CD14-positive monocyte (primary cell): ENCODE measurements at regions not wholly inside any gene's neighbourhood (a gene's known extent, or its start where the extent isn't known, plus 50 kb on each side); places are given as distances from the start of the nearest gene placed in this dataset.

Source experiments
- DNase-seq, 3 donors: peaks; one replicate each; pipeline ENCODE4 v3.0.0-alpha.2; 2011 to 2022
- H2AFZ ChIP-seq: 2 replicates; pipeline ENCODE4 v1.6.0; 2012; ENCODE audit warnings: mild to moderate bottlenecking, low read depth, low read length, inconsistent platforms; ENCODE audit not compliant: insufficient read depth, poor library complexity, severe bottlenecking
- H3K27ac ChIP-seq, 2 donors: 1 replicate in 1 of 2; 2 replicates in 1 of 2; pipeline ENCODE4 v1.5.1; 2012 to 2013; ENCODE audit warnings: low read length in 2 of 2, control low read depth in 1 of 2, inconsistent platforms in 1 of 2, low read depth in 1 of 2, mild to moderate bottlenecking in 1 of 2
- H3K27me3 ChIP-seq, 2 donors: one replicate each; pipeline versions ENCODE4 v1.6.0 to v1.6.1; 2011 to 2013; ENCODE audit warnings: low read length in 2 of 2; ENCODE audit not compliant: control insufficient read depth in 2 of 2, insufficient read depth in 2 of 2
- H3K36me3 ChIP-seq, 2 donors: replicated peaks in 1 of 2; 1 replicate in 1 of 2; 2 replicates in 1 of 2; pipeline versions ENCODE4 v1.5.1 to v1.6.1; 2012 to 2013; ENCODE audit warnings: low read length in 2 of 2, control low read depth in 1 of 2, inconsistent platforms in 1 of 2, mild to moderate bottlenecking in 1 of 2; ENCODE audit not compliant: insufficient read depth in 2 of 2, control insufficient read depth in 1 of 2
- H3K4me1 ChIP-seq, 2 donors: 1 replicate in 1 of 2; 2 replicates in 1 of 2; pipeline versions ENCODE4 v1.5.1 to v1.6.1; 2012 to 2013; ENCODE audit warnings: low read length in 2 of 2, control low read depth in 1 of 2, inconsistent platforms in 1 of 2, mild to moderate bottlenecking in 1 of 2, moderate library complexity in 1 of 2; ENCODE audit not compliant: insufficient read depth in 2 of 2, control insufficient read depth in 1 of 2
- H3K4me2 ChIP-seq: replicated peaks from 2 replicates; pipeline ENCODE3; 2012; ENCODE audit warnings: low read length, moderate library complexity, mild to moderate bottlenecking; ENCODE audit not compliant: poor library complexity, severe bottlenecking; ENCODE audit errors: extremely low read depth
- H3K4me3 ChIP-seq, 3 experiments: fragments of 200-600 bp in 1 of 3; sonication (generic) in 1 of 3; replicated peaks in 1 of 3; 1 replicate in 2 of 3; 2 replicates in 1 of 3; pipeline ENCODE4 v1.5.1; 2011 to 2013; ENCODE audit warnings: low read length in 3 of 3, mild to moderate bottlenecking in 3 of 3, control low read depth in 2 of 3, low read depth in 2 of 3, inconsistent platforms in 1 of 3, moderate library complexity in 1 of 3
- H3K79me2 ChIP-seq: 2 replicates; pipeline ENCODE4 v1.6.0; 2012; ENCODE audit warnings: mild to moderate bottlenecking, control low read depth, inconsistent platforms, low read length, moderate library complexity; ENCODE audit not compliant: insufficient read depth
- H3K9ac ChIP-seq: 2 replicates; pipeline ENCODE4 v1.6.0; 2017; ENCODE audit warnings: low read length, mild to moderate bottlenecking; ENCODE audit not compliant: insufficient read depth, poor library complexity, severe bottlenecking
- H3K9me3 ChIP-seq, 2 donors: replicated peaks in 1 of 2; 1 replicate in 1 of 2; 2 replicates in 1 of 2; pipeline versions ENCODE4 v1.5.1 to v1.6.1; 2012 to 2013; ENCODE audit warnings: low read length in 2 of 2, control low read depth in 1 of 2; ENCODE audit not compliant: control insufficient read depth in 1 of 2, insufficient read depth in 1 of 2
- H4K20me1 ChIP-seq: 2 replicates; pipeline ENCODE4 v1.6.0; 2012; ENCODE audit warnings: mild to moderate bottlenecking, low read length, control low read depth, moderate library complexity; ENCODE audit not compliant: insufficient read depth
- H3K27ac Mint-ChIP-seq, 7 donors: one replicate each; pipeline ENCODE4 v1.8.0; 2020; ENCODE audit warnings: mild to moderate bottlenecking in 7 of 7, mixed read lengths in 7 of 7, moderate library complexity in 6 of 7, inconsistent platforms in 2 of 7
- H3K27me3 Mint-ChIP-seq, 3 donors: one replicate each; pipeline ENCODE4 v1.8.0; 2021 to 2022; ENCODE audit warnings: low read depth in 3 of 3, mild to moderate bottlenecking in 3 of 3, mixed read lengths in 3 of 3, moderate library complexity in 3 of 3, inconsistent platforms in 1 of 3
- H3K36me3 Mint-ChIP-seq, 2 donors: one replicate each; pipeline ENCODE4 v1.8.0; 2020; ENCODE audit warnings: mixed read lengths in 2 of 2, inconsistent platforms in 1 of 2, mild to moderate bottlenecking in 1 of 2
- H3K4me1 Mint-ChIP-seq: one replicate; pipeline ENCODE4 v1.8.0; 2020; ENCODE audit warnings: mild to moderate bottlenecking, mixed read lengths
- H3K4me3 Mint-ChIP-seq, 2 donors: one replicate each; pipeline ENCODE4 v1.8.0; 2020; ENCODE audit warnings: mild to moderate bottlenecking in 2 of 2, mixed read lengths in 2 of 2, moderate library complexity in 1 of 2
- H3K9me3 Mint-ChIP-seq, 7 donors: one replicate each; pipeline ENCODE4 v1.8.0; 2020 to 2022; ENCODE audit warnings: mixed read lengths in 7 of 7, mild to moderate bottlenecking in 6 of 7, moderate library complexity in 6 of 7, inconsistent platforms in 2 of 7
- CTCF ChIP-seq: fragments of 200-600 bp; IDR thresholded peaks from one replicate; pipeline ENCODE4 v1.8.0; 2022; ENCODE audit warnings: antibody characterized with exemption, mild to moderate bottlenecking
- WGBS: methylation state at CpG from one replicate; pipeline ENCODE4 v1.1.5; 2013; ENCODE audit warnings: missing lambda C conversion rate; ENCODE audit not compliant: insufficient coverage; 5-methylcytosine and 5-hydroxymethylcytosine counted together
- intact Hi-C, 2 donors: fragments of 100-400 bp; cut with micrococcal nuclease; formaldehyde crosslinking; loops; one replicate each; pipeline versions ENCODE4 v1.15.0 to v1.15.1; 2023

DNA sequence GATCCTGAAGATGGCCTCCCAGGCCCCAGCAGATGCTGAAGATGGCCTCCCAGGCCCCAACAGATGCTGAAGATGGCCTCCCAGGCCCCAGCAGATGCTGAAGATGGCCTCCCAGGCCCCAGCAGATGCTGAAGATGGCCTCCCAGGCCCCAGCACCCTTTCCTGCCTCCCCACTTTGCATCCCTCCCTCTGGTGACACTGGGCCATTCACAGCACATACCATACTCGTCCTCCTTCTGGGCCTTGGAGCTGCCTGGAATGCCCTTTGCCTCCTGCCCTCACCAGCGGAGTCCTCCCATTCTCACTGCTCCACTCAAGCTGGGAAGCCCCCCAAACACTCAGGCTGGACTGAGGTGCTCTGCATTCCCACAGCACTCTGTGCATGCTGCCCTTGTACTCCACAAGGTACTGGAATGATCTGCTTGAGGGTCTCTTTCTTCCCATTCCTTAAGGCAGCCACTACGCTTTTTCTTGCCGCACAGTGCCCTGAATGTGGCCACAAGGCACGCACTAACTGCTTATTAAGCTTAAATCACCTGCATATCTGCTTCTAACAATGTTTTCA, 550.0 kb downstream of the BNC2 start:
- no peak for DNase-seq
- Histone ChIP-seq H3K9me3 (no peaks in the 10 kb centered on the region), H3K9ac (no peak overlapping the region), H3K79me2 (no peaks in the 10 kb centered on the region), H3K36me3 (no peaks in the 10 kb centered on the region), H3K4me2 (no peak overlapping the region), H3K27ac (no peak overlapping the region), H3K27me3 (no peaks in the 10 kb centered on the region), H4K20me1 (no peaks in the 10 kb centered on the region), H3K4me1 (peaks cover 6 to 11% of the 10 kb centered on the region in 2 donors), H2AFZ (no peak overlapping the region), H3K4me3 (no peak overlapping the region)
- H3K27ac Mint-ChIP-seq, result peak overlapping the region in 1 of 7 donors; percentile 49
- no peak for TF ChIP-seq CTCF
- intact Hi-C loops, result no loop called here
- H3K4me3 Mint-ChIP-seq, result no peak overlapping the region
- H3K4me1 Mint-ChIP-seq, result peaks cover 9% of the 10 kb centered on the region
- peaks cover 0 to 2% (median 0%) of the 10 kb centered on the region in 3 donors for H3K27me3 Mint-ChIP-seq
- no peaks in the 10 kb centered on the region for H3K36me3 Mint-ChIP-seq
- peaks cover 0 to 3% (median 0%) of the 10 kb centered on the region in 7 donors for H3K9me3 Mint-ChIP-seq
- 69% methylated on average over 2 of the region's 5 CpGs for WGBS

DNA sequence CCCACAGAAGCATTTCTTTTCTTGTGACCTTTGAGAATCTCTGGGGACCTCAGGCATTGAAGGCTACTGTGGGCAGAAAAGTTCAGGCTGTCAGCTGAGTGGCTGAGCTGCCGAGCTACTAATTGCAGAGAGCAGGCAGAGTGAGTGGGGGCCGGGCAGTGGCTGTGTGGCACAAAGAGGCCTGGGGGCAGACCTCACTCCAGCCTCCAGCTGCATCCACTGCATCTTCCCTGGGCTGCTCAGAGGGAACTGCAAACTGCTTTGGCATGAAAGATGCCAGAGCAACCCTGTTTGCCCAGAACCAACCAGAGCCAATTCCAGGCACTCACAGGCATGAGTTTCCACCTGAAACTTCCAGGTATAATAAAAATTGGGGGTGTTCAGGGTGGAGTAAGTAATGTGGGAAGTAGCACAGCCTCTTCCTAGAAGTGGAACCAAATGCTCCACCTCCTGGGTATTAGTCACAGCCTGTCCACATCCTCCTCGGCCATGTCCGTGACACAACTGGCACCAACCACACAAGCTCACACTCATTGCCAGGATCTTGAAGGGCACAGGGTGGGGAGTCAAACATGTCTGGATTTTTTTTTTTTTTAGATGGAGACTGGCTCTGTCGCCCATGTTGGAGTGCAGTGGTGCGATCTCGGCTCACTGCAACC, 548.9 kb downstream of the BNC2 start:
- Histone ChIP-seq H3K27ac (no peak overlapping the region), H3K36me3 (no peaks in the 10 kb centered on the region), H3K4me1 (peaks cover 6 to 11% of the 10 kb centered on the region in 2 donors), H3K4me2 (no peak overlapping the region), H3K4me3 (no peak overlapping the region), H3K79me2 (no peaks in the 10 kb centered on the region), H3K9me3 (no peaks in the 10 kb centered on the region), H3K27me3 (no peaks in the 10 kb centered on the region), H3K9ac (no peak overlapping the region), H2AFZ (no peak overlapping the region), H4K20me1 (no peaks in the 10 kb centered on the region)
- 88% methylated on average over 4 of the region's 7 CpGs for WGBS
- H3K4me1 Mint-ChIP-seq, result peaks cover 9% of the 10 kb centered on the region
- DNase-seq, result peak; percentile 35 to 83 (median 37)
- H3K9me3 Mint-ChIP-seq, result peaks cover 0 to 3% (median 0%) of the 10 kb centered on the region in 7 donors
- H3K4me3 Mint-ChIP-seq, result no peak overlapping the region
- peak overlapping the region in 2 of 7 donors; percentile 44 to 82 for H3K27ac Mint-ChIP-seq
- no peaks in the 10 kb centered on the region for H3K36me3 Mint-ChIP-seq
- TF ChIP-seq CTCF, result no peak
- H3K27me3 Mint-ChIP-seq, result peaks cover 0 to 2% (median 0%) of the 10 kb centered on the region in 3 donors
- intact Hi-C loops, result no loop called here
